ENCODE measurements at regions not wholly inside any gene's neighbourhood (a gene's known extent, or its start where the extent isn't known, plus 50 kb on each side); places are given as distances from the start of the nearest gene placed in this dataset.

DNA sequence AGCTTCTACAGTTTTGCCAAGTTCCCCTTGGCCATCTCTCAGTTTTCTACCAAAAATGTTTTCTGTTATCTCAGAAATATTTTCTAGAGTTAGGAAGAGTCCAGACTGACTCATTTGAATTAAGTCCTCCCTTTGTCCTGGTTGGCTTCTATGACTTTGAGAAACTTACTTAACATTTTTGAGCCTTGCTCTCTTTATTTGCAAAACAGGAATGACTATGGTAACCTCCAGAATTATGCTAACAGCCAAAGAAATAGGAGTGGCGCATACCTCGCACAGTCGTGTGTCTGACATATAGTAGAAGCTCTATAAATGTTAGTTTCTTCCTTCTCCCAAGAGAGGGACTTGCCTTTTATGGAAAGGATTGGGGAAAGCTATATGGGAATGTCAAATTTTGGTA is 841.1 kb downstream of the TSN start:
- no peak overlapping the region for H3K4me3 ChIP-seq (ENCODE audit: extremely low read depth in 1 of 4, insufficient read depth in 2 of 4, low read depth in 3 of 4, low read length in 4 of 4)
- no peaks in the 10 kb centered on the region for H3K36me3 ChIP-seq (ENCODE audit: control insufficient read depth in 2 of 4, insufficient read depth in 4 of 4, low read length in 3 of 4)
- H3K4me2 ChIP-seq (ENCODE audit: insufficient read depth in 1 of 2, low read depth in 2 of 2, low read length in 2 of 2), result no peak overlapping the region
- H2BK20ac ChIP-seq (ENCODE audit: low read length), result no peak overlapping the region
- FAIRE-seq (no peak), DNase-seq (ENCODE audit: low read depth in 1 of 2, low spot score in 2 of 2) (no peak)
- no peak overlapping the region for H3K56ac ChIP-seq (replicated peaks; ENCODE audit: insufficient read length, low read depth, low read length)
- no peak overlapping the region for H2AFZ ChIP-seq (ENCODE audit: low read length)
- no peaks in the 10 kb centered on the region for H3K79me2 ChIP-seq (ENCODE audit: control insufficient read depth in 1 of 2, insufficient read depth in 2 of 2, low read length in 2 of 2)
- no peak overlapping the region for H3K18ac ChIP-seq (ENCODE audit: extremely low read depth, low read length)
- no peak overlapping the region for H2BK15ac ChIP-seq (ENCODE audit: low read length)
- no peak overlapping the region for H2AK5ac ChIP-seq (ENCODE audit: low read depth, low read length)
- no peak overlapping the region for H3K9ac ChIP-seq (replicated peaks in 1 of 4; ENCODE audit: extremely low read depth in 1 of 4, low read depth in 3 of 4, low read length in 3 of 4)
- H3K79me1 ChIP-seq (ENCODE audit: low read depth, low read length), result no peaks in the 10 kb centered on the region
- peaks cover 0 to under 1% (median 0%) of the 10 kb centered on the region in 4 experiments; a peak in 1 of 7 replicates for H3K4me1 ChIP-seq (replicated peaks in 1 of 4; ENCODE audit: control insufficient read depth in 3 of 4, insufficient read depth in 4 of 4, low read length in 3 of 4)
- no peak overlapping the region for H4K5ac ChIP-seq (ENCODE audit: insufficient read length, low read depth, low read length)
- H2BK5ac ChIP-seq (ENCODE audit: low read depth, low read length), result no peak overlapping the region
- ChIA-PET POLR2A (ENCODE audit: partially characterized antibody) (no interaction called here), CTCF (ENCODE audit: partially characterized antibody) (interaction anchor here (1.3 kb wide), 1 partner anchor 15 kb away, joined by 3 read pairs; no protein-coding TSS in a partner anchor)
- no peak overlapping the region for H3K23ac ChIP-seq (ENCODE audit: insufficient read length)
- H4K8ac ChIP-seq (ENCODE audit: extremely low read depth, insufficient read depth, low read length), result no peak overlapping the region
- H3K27ac ChIP-seq (ENCODE audit: low read depth, low read length), result no peak overlapping the region
- no peaks in the 10 kb centered on the region; a peak in 1 of 4 replicates for H3K9me3 ChIP-seq (ENCODE audit: insufficient read depth in 2 of 2, low read depth in 1 of 2, low read length in 1 of 2)
- no peak overlapping the region for H2BK12ac ChIP-seq (ENCODE audit: low read depth, low read length)
- no peaks in the 10 kb centered on the region; a peak in 1 of 7 replicates for H3K27me3 ChIP-seq (replicated peaks in 1 of 4; ENCODE audit: control insufficient read depth in 3 of 4, extremely low read depth in 1 of 4, insufficient read depth in 3 of 4, low read length in 3 of 4)
- TF ChIP-seq SP4 (IDR thresholded peaks at IDR 0.05; ENCODE audit: low read length), result no peak
- TF ChIP-seq JUND (IDR thresholded peaks at IDR 0.05; ENCODE audit: low read length), result no peak
- no peak for TF ChIP-seq EZH2 (IDR thresholded peaks at IDR 0.05; ENCODE audit: low read depth, low read length, severe bottlenecking)
- no peak for TF ChIP-seq RAD21 (IDR thresholded peaks at IDR 0.05 in 1 of 2, conservative IDR thresholded peaks at IDR 0.05 in 1 of 2; ENCODE audit: low read depth in 2 of 2, low read length in 2 of 2)
- no peak for TF ChIP-seq SUZ12 (IDR thresholded peaks at IDR 0.05; ENCODE audit: low read length)
- 83% methylated on average over 3 of the region's 3 CpGs; no CpG with 5 or more reads in 1 of the 2 experiments for WGBS, 2 experiments (ENCODE audit: extremely low coverage in 1 of 2, insufficient coverage in 1 of 2, insufficient read length in 1 of 2, insufficient replicate concordance in 2 of 2, low coverage in 1 of 2, low lambda C conversion rate in 2 of 2, missing lambda C conversion rate in 1 of 2)
- no peaks in the 10 kb centered on the region for H4K20me1 ChIP-seq (replicated peaks in 1 of 2; ENCODE audit: control insufficient read depth in 1 of 2, insufficient read depth in 2 of 2, low read length in 2 of 2)
- no peaks in the 10 kb centered on the region for H3K23me2 ChIP-seq (ENCODE audit: low read depth, low read length)
- H3K14ac ChIP-seq (ENCODE audit: insufficient read length), result no peak overlapping the region
- no peak overlapping the region for H2BK120ac ChIP-seq (replicated peaks; ENCODE audit: low read depth, low read length)
- H4K91ac ChIP-seq (replicated peaks; ENCODE audit: insufficient read length, low read length), result no peak overlapping the region
- no peak overlapping the region for H3K4ac ChIP-seq (replicated peaks; ENCODE audit: insufficient read length, low read depth, low read length)
